PC-3 (cell line): ENCODE measurements at regions not wholly inside any gene's neighbourhood (a gene's known extent, or its start where the extent isn't known, plus 50 kb on each side); places are given as distances from the start of the nearest gene placed in this dataset.

ENCODE experiments used
- ATAC-seq: fragments of 200-7000 bp; cut with Tn5 transposase; 2 replicates; pipeline ENCODE4 v1.9.1; 2020; ENCODE audit warnings: mild to moderate bottlenecking, moderate library complexity
- BruUV-seq: library from RNA; stranded (reverse); fragments of 400-500 nt; replicated peaks from 2 replicates; lab custom pipeline; 2021; lab: Mats Ljungman, UMichigan
- CTCF ChIA-PET: fragments of 300-600 bp; sonication (Branson Sonifier 250); formaldehyde crosslinking; loops from one replicate; lab custom pipeline; 2022; ENCODE audit warnings: antibody characterized with exemption; lab: Charles Lee
- POLR2A ChIA-PET: fragments of 300-600 bp; sonication (Branson Sonifier 250); formaldehyde crosslinking; loops from one replicate; lab custom pipeline; 2022; ENCODE audit warnings: antibody characterized with exemption; ENCODE audit not compliant: unreplicated experiment; lab: Charles Lee
- DNase-seq: peaks from one replicate; pipeline ENCODE4 v3.0.0-alpha.2; 2015
- H2AFZ ChIP-seq: fragments of 300-600 bp; sonication (generic); 2 replicates; pipeline ENCODE4 v1.6.0; 2016; ENCODE audit warnings: antibody characterized with exemption, low read length
- H3F3A ChIP-seq: fragments of 300-600 bp; sonication (generic); one replicate; pipeline ENCODE4 v1.6.0; 2017; ENCODE audit warnings: antibody characterized with exemption, low read length, control low read depth, mild to moderate bottlenecking; ENCODE audit not compliant: unreplicated experiment
- H3K27ac ChIP-seq: fragments of 300-600 bp; sonication (generic); 2 replicates; pipeline ENCODE4 v1.5.1; 2016; ENCODE audit warnings: mild to moderate bottlenecking, low read length
- H3K27me3 ChIP-seq: fragments of 300-600 bp; sonication (generic); 2 replicates; pipeline ENCODE4 v1.6.1; 2016; ENCODE audit warnings: low read length, mixed read lengths
- H3K36me3 ChIP-seq: fragments of 300-600 bp; sonication (generic); 2 replicates; pipeline ENCODE4 v1.6.1; 2016; ENCODE audit warnings: low read depth, mixed run types, low read length, mixed read lengths
- H3K4me1 ChIP-seq: fragments of 300-600 bp; sonication (generic); 2 replicates; pipeline ENCODE4 v1.5.1; 2016; ENCODE audit warnings: low read length; ENCODE audit not compliant: insufficient read depth
- H3K4me2 ChIP-seq: fragments of 300-600 bp; sonication (generic); 2 replicates; pipeline ENCODE4 v1.6.0; 2016; ENCODE audit warnings: low read length
- H3K4me3 ChIP-seq: fragments of 300-600 bp; sonication (generic); 2 replicates; pipeline ENCODE4 v1.5.1; 2016; ENCODE audit warnings: mild to moderate bottlenecking, low read length, mixed read lengths
- H3K79me2 ChIP-seq: fragments of 300-600 bp; sonication (generic); 2 replicates; pipeline ENCODE4 v1.6.1; 2017; ENCODE audit warnings: low read length, mixed read lengths
- H3K9ac ChIP-seq: fragments of 300-600 bp; sonication (generic); 2 replicates; pipeline ENCODE4 v1.6.0; 2016; ENCODE audit warnings: mild to moderate bottlenecking, low read length
- H3K9me2 ChIP-seq: fragments of 300-600 bp; sonication (generic); replicated peaks from 2 replicates; pipeline ENCODE4 v1.6.1; 2016; ENCODE audit warnings: mixed run types, low read length, mixed read lengths
- H3K9me3 ChIP-seq: fragments of 300-600 bp; sonication (generic); 2 replicates; pipeline ENCODE4 v1.6.1; 2016; ENCODE audit warnings: low read length, mixed read lengths
- H4K20me1 ChIP-seq: fragments of 300-600 bp; sonication (generic); 2 replicates; pipeline ENCODE4 v1.6.1; 2016; ENCODE audit warnings: low read length, mixed read lengths
- CTCF ChIP-seq: fragments of 300-600 bp; sonication (generic); conservative IDR thresholded peaks from 2 replicates; pipeline ENCODE4 v1.5.1; 2017; ENCODE audit warnings: antibody characterized with exemption, low read depth, mild to moderate bottlenecking, low read length
- EZH2 ChIP-seq: fragments of 300-600 bp; sonication (generic); IDR thresholded peaks from one replicate; pipeline ENCODE4 v1.6.1; 2017; ENCODE audit warnings: antibody characterized with exemption, mild to moderate bottlenecking, low read length; ENCODE audit not compliant: unreplicated experiment
- EZH2phosphoT487 ChIP-seq: fragments of 300-600 bp; sonication (generic); IDR thresholded peaks from 2 replicates; pipeline ENCODE4 v1.6.1; 2018; ENCODE audit warnings: mild to moderate bottlenecking, antibody characterized with exemption, low read length, borderline replicate concordance
- intact Hi-C: fragments of 100-400 bp; cut with micrococcal nuclease; formaldehyde crosslinking; loops from 2 replicates; pipeline ENCODE4 v1.9.0; 2023

DNA sequence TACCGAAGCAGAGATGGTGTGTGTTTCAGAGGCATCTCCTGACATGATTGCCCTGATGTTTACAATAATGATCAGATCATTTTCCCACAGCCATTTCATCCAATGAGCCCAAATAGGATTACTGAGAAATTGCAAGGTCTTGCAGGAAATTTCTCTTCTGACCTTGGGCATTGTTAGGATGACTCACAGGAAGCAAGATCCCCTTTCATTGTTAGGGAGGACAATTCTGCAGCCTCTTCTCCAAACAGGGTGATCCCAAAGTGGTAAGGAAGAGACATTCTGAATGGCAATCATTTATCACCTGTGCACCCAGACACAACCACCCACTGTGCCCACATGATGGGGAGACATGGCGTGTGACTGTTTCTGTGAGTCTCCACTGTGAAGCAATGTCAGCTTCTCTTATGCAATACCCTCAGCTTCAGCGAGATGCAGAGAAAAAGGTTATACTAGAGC is 306.7 kb upstream of the XYLT1 start:
- Histone ChIP-seq H3K9ac (no peak overlapping the region), H3K9me2 (no peaks in the 10 kb centered on the region), H3K4me2 (no peak overlapping the region), H3K36me3 (no peaks in the 10 kb centered on the region), H3K27me3 (no peaks in the 10 kb centered on the region), H3K79me2 (no peaks in the 10 kb centered on the region), H3K9me3 (no peaks in the 10 kb centered on the region), H3F3A (no peaks in the 10 kb centered on the region), H2AFZ (no peak overlapping the region), H3K27ac (no peak overlapping the region), H4K20me1 (no peaks in the 10 kb centered on the region), H3K4me3 (no peak overlapping the region), H3K4me1 (no peaks in the 10 kb centered on the region)
- ChIA-PET CTCF (no interaction called here), POLR2A (no interaction called here)
- no peak for TF ChIP-seq CTCF
- no peak for TF ChIP-seq EZH2
- TF ChIP-seq EZH2phosphoT487 = no peak
- BruUV-seq = no TSS peak
- ATAC-seq (no peak), DNase-seq (no peak)
- intact Hi-C loops = no loop called here

DNA sequence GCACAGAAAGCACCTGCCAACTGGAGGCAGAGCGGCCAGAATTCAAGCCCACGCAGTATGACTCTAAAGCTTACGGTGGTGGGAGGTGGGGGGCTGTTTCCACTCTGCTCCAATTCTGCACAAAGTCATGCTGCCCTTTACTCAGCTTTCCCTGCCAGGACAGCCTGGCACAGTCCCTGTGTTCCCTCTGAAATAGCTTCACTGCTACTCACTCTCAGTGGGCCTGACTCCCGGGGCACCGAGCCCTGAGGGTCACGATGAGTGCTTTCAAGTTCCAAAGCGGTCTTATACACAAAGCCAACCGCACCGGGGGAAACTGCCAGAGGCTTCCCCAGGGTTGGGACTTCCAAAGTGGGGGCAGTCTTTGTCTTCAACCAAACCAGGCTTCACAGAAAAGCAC is 306.1 kb upstream of the XYLT1 start:
- H3K4me1 ChIP-seq = no peaks in the 10 kb centered on the region
- TF ChIP-seq EZH2 = no peak
- TF ChIP-seq CTCF = no peak
- TF ChIP-seq EZH2phosphoT487 = no peak
- no peaks in the 10 kb centered on the region for H3K9me3 ChIP-seq
- ATAC-seq (no peak), DNase-seq (no peak)
- H3K36me3 ChIP-seq = no peaks in the 10 kb centered on the region
- no peaks in the 10 kb centered on the region for H3F3A ChIP-seq
- CTCF ChIA-PET = no interaction called here
- no peaks in the 10 kb centered on the region for H3K9me2 ChIP-seq
- H2AFZ ChIP-seq = no peak overlapping the region
- no peak overlapping the region for H3K4me2 ChIP-seq
- no peak overlapping the region for H3K27ac ChIP-seq
- intact Hi-C loops = no loop called here
- no peak overlapping the region for H3K4me3 ChIP-seq
- BruUV-seq = no TSS peak
- no peak overlapping the region for H3K9ac ChIP-seq
- H3K79me2 ChIP-seq = no peaks in the 10 kb centered on the region
- H4K20me1 ChIP-seq = no peaks in the 10 kb centered on the region
- H3K27me3 ChIP-seq = no peaks in the 10 kb centered on the region
- POLR2A ChIA-PET = no interaction called here

DNA sequence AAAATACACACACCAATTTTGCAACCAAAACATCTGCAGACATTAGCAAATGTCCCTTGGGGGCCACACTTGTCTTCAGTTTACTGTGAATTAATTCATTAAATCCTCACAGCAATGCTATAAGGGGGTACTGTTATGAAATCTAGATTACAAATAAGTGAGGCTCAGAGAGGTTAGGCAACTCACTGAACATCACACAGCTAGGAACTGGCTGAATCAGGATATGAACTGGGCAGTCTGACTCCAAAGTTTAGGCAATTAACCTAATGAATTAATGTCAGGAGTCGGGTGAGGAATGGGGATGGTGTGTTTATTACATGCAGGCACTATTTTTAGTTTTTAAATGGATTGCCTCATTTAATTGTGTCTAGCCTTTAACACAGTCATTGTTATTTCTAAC is 305.7 kb upstream of the XYLT1 start:
- DNase-seq = no peak
- H3K27ac ChIP-seq = no peak overlapping the region
- no peak overlapping the region for H3K4me2 ChIP-seq
- POLR2A ChIA-PET = no interaction called here
- no peaks in the 10 kb centered on the region for H3K9me3 ChIP-seq
- CTCF ChIA-PET = no interaction called here
- no peaks in the 10 kb centered on the region for H3K27me3 ChIP-seq
- no peak for ATAC-seq
- H3K9me2 ChIP-seq = no peaks in the 10 kb centered on the region
- no peaks in the 10 kb centered on the region for H3K4me1 ChIP-seq
- no peak overlapping the region for H3K9ac ChIP-seq
- no peaks in the 10 kb centered on the region for H3K36me3 ChIP-seq
- TF ChIP-seq EZH2phosphoT487 (no peak), CTCF (no peak), EZH2 (no peak)
- H4K20me1 ChIP-seq = no peaks in the 10 kb centered on the region
- no TSS peak for BruUV-seq
- intact Hi-C loops = no loop called here
- no peaks in the 10 kb centered on the region for H3K79me2 ChIP-seq
- H3K4me3 ChIP-seq = no peak overlapping the region
- no peak overlapping the region for H2AFZ ChIP-seq
- H3F3A ChIP-seq = no peaks in the 10 kb centered on the region
